ENCODE measurements at regions not wholly inside any gene's neighbourhood (a gene's known extent, or its start where the extent isn't known, plus 50 kb on each side); places are given as distances from the start of the nearest gene placed in this dataset.
"Not testable (repeated sequence)": the region's sequence is repeated elsewhere in the genome, so short reads cannot be mapped to it uniquely, and the experiment has no call there.

GRCh38 chr1:219090607-219091006 lies 83.1 kb upstream of the LYPLAL1 start:
- POLR2A ChIA-PET, result no interaction called here
- TF ChIP-seq, protein P1, sequence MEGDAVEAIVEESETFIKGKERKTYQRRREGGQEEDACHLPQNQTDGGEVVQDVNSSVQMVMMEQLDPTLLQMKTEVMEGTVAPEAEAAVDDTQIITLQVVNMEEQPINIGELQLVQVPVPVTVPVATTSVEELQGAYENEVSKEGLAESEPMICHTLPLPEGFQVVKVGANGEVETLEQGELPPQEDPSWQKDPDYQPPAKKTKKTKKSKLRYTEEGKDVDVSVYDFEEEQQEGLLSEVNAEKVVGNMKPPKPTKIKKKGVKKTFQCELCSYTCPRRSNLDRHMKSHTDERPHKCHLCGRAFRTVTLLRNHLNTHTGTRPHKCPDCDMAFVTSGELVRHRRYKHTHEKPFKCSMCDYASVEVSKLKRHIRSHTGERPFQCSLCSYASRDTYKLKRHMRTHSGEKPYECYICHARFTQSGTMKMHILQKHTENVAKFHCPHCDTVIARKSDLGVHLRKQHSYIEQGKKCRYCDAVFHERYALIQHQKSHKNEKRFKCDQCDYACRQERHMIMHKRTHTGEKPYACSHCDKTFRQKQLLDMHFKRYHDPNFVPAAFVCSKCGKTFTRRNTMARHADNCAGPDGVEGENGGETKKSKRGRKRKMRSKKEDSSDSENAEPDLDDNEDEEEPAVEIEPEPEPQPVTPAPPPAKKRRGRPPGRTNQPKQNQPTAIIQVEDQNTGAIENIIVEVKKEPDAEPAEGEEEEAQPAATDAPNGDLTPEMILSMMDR (IDR thresholded peaks at IDR 0.05; ENCODE audit: control extremely low read depth, extremely low read depth, low read depth, missing control alignments), result no peak
- peak; percentile 17 for DNase-seq (ENCODE audit: extremely low spot score)
- CTCF ChIA-PET, result interaction anchor here (1.1 to 2.2 kb wide), 6 partner anchors 9 to 477 kb away, joined by 3 to 5 read pairs (median 4); no protein-coding TSS in a partner anchor

DNA sequence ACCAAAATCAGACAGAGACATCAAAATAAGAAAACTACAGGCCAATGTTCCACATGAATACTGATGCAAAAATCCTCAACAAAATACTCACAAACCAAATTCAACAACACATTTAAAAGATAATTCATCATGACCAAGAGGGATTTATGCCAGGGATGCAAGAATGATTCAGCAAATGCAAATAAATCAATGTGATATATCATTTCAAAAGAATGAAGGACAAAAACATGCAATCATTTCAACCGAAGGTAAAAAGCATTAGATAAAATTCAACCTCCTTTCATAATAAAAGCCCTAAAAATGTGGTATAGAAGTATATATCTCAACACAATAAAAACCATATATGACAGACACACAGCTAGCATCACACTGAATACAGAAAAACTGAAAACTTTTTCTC lies 81.5 kb upstream of the LYPLAL1 start:
- CTCF ChIA-PET, result interaction anchor here (1.0 kb wide), 1 partner anchor 17 kb away, joined by 3 read pairs; no protein-coding TSS in a partner anchor
- no peak for DNase-seq (ENCODE audit: extremely low spot score)
- POLR2A ChIA-PET, result no interaction called here
- TF ChIP-seq, protein P1 (IDR thresholded peaks at IDR 0.05; ENCODE audit: control extremely low read depth, extremely low read depth, low read depth, missing control alignments), result no peak

- POLR2A ChIA-PET, result no interaction called here
- CTCF ChIA-PET, result interaction anchor here (1.0 to 1.7 kb wide), 4 partner anchors 8 to 562 kb away, joined by 3 to 5 read pairs (median 3); no protein-coding TSS in a partner anchor
- TF ChIP-seq, protein P1 (IDR thresholded peaks at IDR 0.05; ENCODE audit: control extremely low read depth, extremely low read depth, low read depth, missing control alignments), result no peak
- DNase-seq (ENCODE audit: extremely low spot score), result no peak
Observed at GRCh38 chr1:219099307-219099706, 74.4 kb upstream of the LYPLAL1 start.

- DNase-seq (ENCODE audit: extremely low spot score), result no peak
- CTCF ChIA-PET, result interaction anchor here (1.0 to 1.7 kb wide), 4 partner anchors 9 to 561 kb away, joined by 3 to 5 read pairs (median 3); no protein-coding TSS in a partner anchor
- POLR2A ChIA-PET, result no interaction called here
- TF ChIP-seq, protein P1 (IDR thresholded peaks at IDR 0.05; ENCODE audit: control extremely low read depth, extremely low read depth, low read depth, missing control alignments), result no peak
Observed at GRCh38 chr1:219100059-219100458, 73.6 kb upstream of the LYPLAL1 start.

GRCh38 chr1:219102466-219102865 lies 71.2 kb upstream of the LYPLAL1 start:
- POLR2A ChIA-PET; CTCF ChIA-PET; DNase-seq (ENCODE audit: extremely low spot score): not testable (repeated sequence)

DNA sequence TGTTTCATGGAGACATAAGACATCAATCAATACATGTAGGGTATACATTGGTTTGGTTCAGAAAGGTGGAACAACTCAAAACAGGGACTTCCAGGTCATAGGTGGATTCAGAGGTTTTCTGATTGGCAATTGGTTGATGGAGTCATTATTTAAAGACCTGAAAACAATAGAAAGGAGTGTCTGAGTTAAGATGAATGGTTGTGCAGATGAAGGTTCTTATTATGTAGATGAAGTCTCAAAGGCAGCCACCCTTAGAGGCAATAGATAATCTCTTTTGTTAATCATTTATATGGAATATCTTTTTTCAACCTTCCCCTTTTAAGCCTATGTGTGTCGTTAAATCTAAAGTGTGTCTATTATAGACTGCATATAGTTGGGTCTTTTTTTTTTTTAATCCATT lies 67.8 kb upstream of the LYPLAL1 start:
- TF ChIP-seq, protein P1 (IDR thresholded peaks at IDR 0.05; ENCODE audit: control extremely low read depth, extremely low read depth, low read depth, missing control alignments), result no peak
- POLR2A ChIA-PET, result no interaction called here
- CTCF ChIA-PET, result no interaction called here
- DNase-seq (ENCODE audit: extremely low spot score), result no peak

DNA sequence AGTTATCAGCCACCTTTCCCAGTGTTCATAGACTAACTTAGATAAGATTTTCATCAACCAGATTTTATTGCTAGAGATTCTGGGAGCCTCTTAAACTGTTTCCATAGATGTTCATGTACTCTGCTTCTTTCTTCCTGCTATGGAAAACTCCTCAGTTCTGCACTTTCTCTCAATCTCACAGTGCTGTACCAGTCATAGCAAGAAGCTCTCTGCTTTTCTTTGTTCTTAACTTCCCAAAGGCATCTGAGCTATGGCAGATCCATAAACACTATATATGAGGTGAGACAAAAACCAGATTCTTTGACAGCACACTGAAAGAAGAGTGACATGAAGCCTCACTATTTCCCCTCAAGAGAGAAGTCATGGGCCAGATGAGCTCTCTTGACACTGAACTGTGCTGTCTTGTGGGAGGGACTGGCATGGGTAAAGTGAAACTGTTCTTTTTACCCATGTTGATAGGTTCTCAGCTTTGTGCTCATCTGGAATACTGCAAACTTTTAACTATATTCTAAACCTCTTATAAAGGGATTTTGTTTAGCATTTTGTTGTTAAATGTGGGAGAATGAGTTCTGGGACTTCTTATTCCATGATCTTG lies 64.2 kb upstream of the LYPLAL1 start:
- CTCF ChIA-PET, result interaction anchor here (1.1 to 2.0 kb wide), 5 partner anchors 8 to 458 kb away, joined by 3 to 7 read pairs (median 3); no protein-coding TSS in a partner anchor
- DNase-seq (ENCODE audit: extremely low spot score), result no peak
- TF ChIP-seq, protein P1 (IDR thresholded peaks at IDR 0.05; ENCODE audit: control extremely low read depth, extremely low read depth, low read depth, missing control alignments), result no peak
- POLR2A ChIA-PET, result no interaction called here

All from GM10248 (cell line).